Effector CD4-positive, alpha-beta T cell (primary cell): ENCODE measurements at regions not wholly inside any gene's neighbourhood (a gene's known extent, or its start where the extent isn't known, plus 50 kb on each side); places are given as distances from the start of the nearest gene placed in this dataset.
"Not testable (repeated sequence)": the region's sequence is repeated elsewhere in the genome, so short reads cannot be mapped to it uniquely, and the experiment has no call there.

Experiments used
- DNase-seq: peaks from one replicate; pipeline ENCODE4 v3.0.0-alpha.2; 2020

- DNase-seq: no peak
These were observed 465.3 kb downstream of the BRD1 start for GRCh38 chr22:49362211-49362839.

- DNase-seq: no peak
These were observed 466.5 kb downstream of the BRD1 start for GRCh38 chr22:49361164-49361563.

- DNase-seq: no peak
These were observed 466.9 kb downstream of the BRD1 start for GRCh38 chr22:49360746-49361145.

- no peak for DNase-seq
These were observed 468.6 kb downstream of the BRD1 start for GRCh38 chr22:49359076-49359475.

- no peak for DNase-seq
These were observed 469.8 kb downstream of the BRD1 start for GRCh38 chr22:49357661-49358440.

GRCh38 chr22:49356428-49356827 lies 471.2 kb downstream of the BRD1 start:
- no peak for DNase-seq

GRCh38 chr22:49355211-49355920 lies 472.3 kb downstream of the BRD1 start:
- DNase-seq: no peak

- no peak for DNase-seq
These were observed 473.0 kb downstream of the BRD1 start for GRCh38 chr22:49354516-49355210.

- DNase-seq: no peak
These were observed 474.4 kb downstream of the BRD1 start for GRCh38 chr22:49353235-49353634.

GRCh38 chr22:49352361-49353169 lies 475.1 kb downstream of the BRD1 start:
- DNase-seq: no peak

- no peak for DNase-seq
These were observed 475.9 kb downstream of the BRD1 start for GRCh38 chr22:49351761-49352227.

GRCh38 chr22:49350441-49351121 lies 477.1 kb downstream of the BRD1 start:
- no peak for DNase-seq

- DNase-seq: no peak
These were observed 477.8 kb downstream of the BRD1 start for GRCh38 chr22:49349841-49350381.

- no peak for DNase-seq
These were observed 478.4 kb downstream of the BRD1 start for GRCh38 chr22:49349181-49349835.

- DNase-seq: no peak
These were observed 479.0 kb downstream of the BRD1 start for GRCh38 chr22:49348631-49349030.

- no peak for DNase-seq
These were observed 480.3 kb downstream of the BRD1 start for GRCh38 chr22:49347376-49347775.

- no peak for DNase-seq
These were observed 481.8 kb downstream of the BRD1 start for GRCh38 chr22:49345896-49346295.

- DNase-seq: no peak
These were observed 483.0 kb downstream of the BRD1 start for GRCh38 chr22:49344656-49345055.

GRCh38 chr22:49344161-49344560 lies 483.5 kb downstream of the BRD1 start:
- no peak for DNase-seq

GRCh38 chr22:49340406-49340805 lies 487.3 kb downstream of the BRD1 start:
- DNase-seq: no peak

GRCh38 chr22:49336483-49336882 lies 491.2 kb downstream of the BRD1 start:
- not testable (repeated sequence) for DNase-seq
